Liver (tissue), 7 donors: ENCODE measurements at regions not wholly inside any gene's neighbourhood (a gene's known extent, or its start where the extent isn't known, plus 50 kb on each side); places are given as distances from the start of the nearest gene placed in this dataset.

Experiments used
- DNase-seq: peaks from one replicate; pipeline ENCODE4 v3.0.0-alpha.2; 2017; ENCODE audit warnings: low spot score
- H3K27ac ChIP-seq, 2 donors: one replicate each; pipeline ENCODE4 v1.7.0; 2013; ENCODE audit warnings: inconsistent platforms in 2 of 2, low read length in 2 of 2, control low read depth in 1 of 2, low read depth in 1 of 2, mild to moderate bottlenecking in 1 of 2
- H3K27me3 ChIP-seq, 4 donors: one replicate each; pipeline versions ENCODE4 v1.6.1 to v1.7.0; 2013; ENCODE audit warnings: low read length in 3 of 4, inconsistent platforms in 1 of 4, mild to moderate bottlenecking in 1 of 4, moderate library complexity in 1 of 4; ENCODE audit not compliant: control insufficient read depth in 4 of 4, insufficient read depth in 4 of 4
- H3K36me3 ChIP-seq, 4 donors: one replicate each; pipeline versions ENCODE4 v1.6.1 to v1.7.0; 2013; ENCODE audit warnings: low read length in 3 of 4, mild to moderate bottlenecking in 3 of 4, low read depth in 1 of 4, moderate library complexity in 1 of 4; ENCODE audit not compliant: control insufficient read depth in 4 of 4, insufficient read depth in 3 of 4
- H3K4me1 ChIP-seq, 4 donors: one replicate each; pipeline versions ENCODE4 v1.6.1 to v1.7.0; 2013; ENCODE audit warnings: low read length in 3 of 4, mild to moderate bottlenecking in 3 of 4, moderate library complexity in 1 of 4; ENCODE audit not compliant: control insufficient read depth in 4 of 4, insufficient read depth in 4 of 4
- H3K4me3 ChIP-seq, 3 donors: one replicate each; pipeline versions ENCODE4 v1.6.1 to v1.7.0; 2013; ENCODE audit warnings: low read length in 3 of 3, control low read depth in 1 of 3, low read depth in 1 of 3, mild to moderate bottlenecking in 1 of 3
- H3K9ac ChIP-seq, 2 donors: one replicate each; pipeline ENCODE4 v1.7.0; 2013; ENCODE audit warnings: low read length in 2 of 2, mild to moderate bottlenecking in 2 of 2, moderate library complexity in 2 of 2, control low read depth in 1 of 2, low read depth in 1 of 2
- H3K9me3 ChIP-seq, 4 donors: one replicate each; pipeline versions ENCODE4 v1.6.1 to v1.7.0; 2013; ENCODE audit warnings: low read length in 3 of 4; ENCODE audit not compliant: control insufficient read depth in 4 of 4
- ATF3 ChIP-seq: IDR thresholded peaks from 2 replicates; pipeline ENCODE4 v1.6.1; 2016; ENCODE audit warnings: antibody characterized with exemption
- CTCF ChIP-seq: fragments of 150-350 bp; IDR thresholded peaks from 2 replicates; pipeline ENCODE4 v1.5.1; 2017; ENCODE audit warnings: improper control_type of control experiment, low read depth, low read length; ENCODE audit not compliant: missing input control
- EGR1 ChIP-seq, 2 donors: IDR thresholded peaks; 2 replicates each; pipeline ENCODE4 v1.6.1; 2016 to 2018; ENCODE audit warnings: antibody characterized with exemption in 2 of 2, low read depth in 2 of 2
- FOXA1 ChIP-seq: IDR thresholded peaks from 2 replicates; pipeline ENCODE4 v1.6.1; 2016; ENCODE audit warnings: antibody characterized with exemption
- FOXA2 ChIP-seq: IDR thresholded peaks from 2 replicates; pipeline ENCODE4 v1.6.1; 2016; ENCODE audit warnings: antibody characterized with exemption
- GABPA ChIP-seq, 2 donors: IDR thresholded peaks in 1 of 2; conservative IDR thresholded peaks in 1 of 2; 2 replicates each; pipeline ENCODE4 v1.6.1; 2016; ENCODE audit warnings: antibody characterized with exemption in 2 of 2, mild to moderate bottlenecking in 1 of 2, moderate library complexity in 1 of 2
- HNF4A ChIP-seq, 2 donors: conservative IDR thresholded peaks; 2 replicates each; pipeline ENCODE4 v1.6.1; 2016; ENCODE audit warnings: antibody characterized with exemption in 2 of 2, mild to moderate bottlenecking in 2 of 2
- HNF4G ChIP-seq: IDR thresholded peaks from 2 replicates; pipeline ENCODE4 v1.6.1; 2016; ENCODE audit warnings: antibody characterized with exemption
- JUND ChIP-seq, 2 donors: IDR thresholded peaks; 2 replicates each; pipeline ENCODE4 v1.6.1; 2016; ENCODE audit warnings: antibody characterized with exemption in 2 of 2
- MAX ChIP-seq: IDR thresholded peaks from 2 replicates; pipeline ENCODE4 v1.6.1; 2016; ENCODE audit warnings: antibody characterized with exemption
- NR2F2 ChIP-seq: IDR thresholded peaks from 2 replicates; pipeline ENCODE4 v1.6.1; 2016; ENCODE audit warnings: antibody characterized with exemption
- RAD21 ChIP-seq, 2 donors: IDR thresholded peaks; 2 replicates each; pipeline ENCODE4 v1.6.1; 2016; ENCODE audit warnings: antibody characterized with exemption in 2 of 2, mild to moderate bottlenecking in 2 of 2
- REST ChIP-seq: IDR thresholded peaks from 2 replicates; pipeline ENCODE4 v1.6.1; 2016; ENCODE audit warnings: antibody characterized with exemption, mild to moderate bottlenecking
- RXRA ChIP-seq, 2 donors: IDR thresholded peaks; 2 replicates each; pipeline ENCODE4 v1.6.1; 2017 to 2018; ENCODE audit warnings: antibody characterized with exemption in 2 of 2, mild to moderate bottlenecking in 1 of 2
- SP1 ChIP-seq: IDR thresholded peaks from 2 replicates; pipeline ENCODE4 v1.6.1; 2018; ENCODE audit warnings: antibody characterized with exemption, mild to moderate bottlenecking
- TAF1 ChIP-seq: conservative IDR thresholded peaks from 2 replicates; pipeline ENCODE4 v1.6.1; 2016; ENCODE audit warnings: antibody characterized with exemption, mild to moderate bottlenecking
- YY1 ChIP-seq: IDR thresholded peaks from 2 replicates; pipeline ENCODE4 v1.6.1; 2016; ENCODE audit warnings: antibody characterized with exemption, mild to moderate bottlenecking
- ZBTB33 ChIP-seq: IDR thresholded peaks from 2 replicates; pipeline ENCODE4 v1.6.1; 2016; ENCODE audit warnings: antibody characterized with exemption
- donor health status: healthy.
- donor health status: healthy.
- donor health status: healthy.
- donor health status: healthy.

- no peaks in the 10 kb centered on the region for H3K9me3 ChIP-seq
- TF ChIP-seq GABPA (IDR thresholded peaks at IDR 0.05 in 1 of 2, conservative IDR thresholded peaks at IDR 0.05 in 1 of 2) (no peak), ATF3 (no peak), NR2F2 (no peak), RXRA (IDR thresholded peaks at IDR 0.05) (no peak), HNF4G (no peak), FOXA1 (no peak), EGR1 (IDR thresholded peaks at IDR 0.05; ENCODE audit: low read depth in 2 of 2) (no peak), MAX (no peak), REST (no peak), SP1 (no peak), ZBTB33 (no peak), CTCF (no peak), RAD21 (IDR thresholded peaks at IDR 0.05) (no peak), JUND (IDR thresholded peaks at IDR 0.05) (no peak), YY1 (no peak), HNF4A (conservative IDR thresholded peaks at IDR 0.05) (no peak), TAF1 (no peak), FOXA2 (no peak)
- H3K27ac ChIP-seq: no peak overlapping the region
- H3K9ac ChIP-seq: no peak overlapping the region
- H3K36me3 ChIP-seq: no peaks in the 10 kb centered on the region
- H3K4me1 ChIP-seq: no peaks in the 10 kb centered on the region
- no peak for DNase-seq
- no peak overlapping the region for H3K4me3 ChIP-seq
- peaks cover 0 to 3% (median 0%) of the 10 kb centered on the region in 4 donors for H3K27me3 ChIP-seq
Observed at GRCh38 chr16:62970851-62971250, 934.6 kb upstream of the CDH8 start.
